NCI-H2107 treated with DMSO at 0.1 percent for 48 hours (cell line): ENCODE measurements at regions not wholly inside any gene's neighbourhood (a gene's known extent, or its start where the extent isn't known, plus 50 kb on each side); places are given as distances from the start of the nearest gene placed in this dataset.
A peak's percentile ranks its signal among the peaks of the same experiment; 100 is the strongest.

Source experiments
- DNase-seq: peaks from one replicate; lab custom pipeline; 2025; ENCODE audit not compliant: unreplicated experiment; lab: John Stamatoyannopoulos, UW

DNA sequence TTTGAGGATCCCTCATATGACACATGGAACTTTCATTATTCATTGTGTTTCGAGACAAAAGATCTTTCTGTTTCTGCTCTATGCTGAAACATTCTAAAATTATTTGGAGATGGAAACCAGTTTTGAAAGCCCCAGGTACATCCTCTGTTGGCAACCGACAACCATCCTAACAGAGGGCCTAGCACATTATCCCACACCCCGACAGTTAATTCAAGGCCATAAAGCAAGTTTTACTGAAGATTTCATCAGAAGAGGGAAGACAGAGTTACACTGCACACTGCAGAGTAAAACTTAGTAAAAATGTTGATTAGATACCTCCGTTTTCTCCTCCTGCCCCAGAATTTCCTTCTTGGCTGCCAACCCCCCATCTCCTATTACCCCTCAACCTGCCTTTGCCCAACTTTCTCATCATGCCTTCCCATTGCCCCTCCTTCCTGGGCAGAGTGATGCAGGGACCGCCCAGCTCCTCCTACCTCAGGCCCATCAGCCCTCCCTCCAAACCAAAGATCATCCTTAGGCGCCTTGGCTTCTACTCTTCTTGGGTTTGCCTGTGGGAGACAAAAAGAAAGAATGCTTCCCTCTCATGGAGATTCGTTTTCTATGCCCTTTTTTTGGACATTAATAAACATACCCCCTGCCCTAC lies 52.9 kb upstream of the CITED4 start:
- no peak for DNase-seq

DNA sequence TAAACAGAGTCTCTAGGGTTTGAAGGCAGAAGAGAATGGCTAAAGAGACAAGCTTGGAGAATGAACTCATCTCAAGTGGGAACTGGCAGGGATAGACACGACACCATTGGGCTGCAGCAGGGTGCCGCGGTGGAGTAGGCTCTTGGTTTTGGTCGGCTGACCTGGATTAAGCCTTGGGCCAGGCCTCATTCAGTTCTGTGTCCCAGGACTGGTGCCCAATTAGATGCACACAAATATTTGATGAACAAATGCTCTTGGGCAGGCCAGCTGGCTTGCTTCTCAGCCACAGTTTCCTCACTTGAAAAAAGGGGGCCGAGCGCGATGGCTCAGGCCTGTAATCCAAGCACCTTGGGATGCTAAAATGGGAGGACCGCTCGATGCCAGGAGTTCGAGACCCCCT lies 53.4 kb upstream of the CITED4 start:
- no peak for DNase-seq

DNA sequence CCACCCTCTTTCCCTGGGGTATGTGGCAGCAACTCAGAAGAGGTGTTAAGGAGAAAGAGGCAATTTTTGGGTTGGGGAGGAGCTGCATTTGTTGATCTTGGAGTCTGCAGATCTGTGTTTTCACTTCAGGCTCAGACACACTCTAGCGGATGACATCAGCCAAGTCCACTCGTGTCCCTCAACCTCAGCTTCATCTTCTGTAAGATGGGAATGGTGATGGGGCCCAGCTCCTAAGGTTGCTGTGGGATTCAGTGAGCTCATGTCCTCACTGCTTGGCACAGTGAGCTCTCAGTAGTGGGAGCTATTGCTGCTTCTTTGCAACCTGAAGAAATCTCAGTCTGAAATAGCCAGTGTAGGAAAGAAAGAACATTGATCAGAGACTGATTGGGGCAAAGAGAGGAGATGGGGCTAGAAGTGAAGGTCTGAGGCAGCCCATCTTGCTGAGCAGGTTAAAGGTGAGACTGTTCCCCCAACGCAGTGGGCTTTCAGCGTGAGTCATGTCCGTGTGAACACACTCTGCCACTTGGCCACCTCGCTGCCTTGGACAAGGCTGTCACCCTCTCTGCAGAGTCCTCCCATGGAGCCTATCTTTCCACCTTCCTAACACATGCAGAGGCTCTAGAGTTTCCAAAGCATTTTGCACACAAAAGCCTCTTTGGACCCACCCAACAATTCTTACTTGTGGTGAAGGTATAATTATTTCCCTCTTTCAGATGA lies 56.0 kb upstream of the CITED4 start:
- no peak for DNase-seq

DNA sequence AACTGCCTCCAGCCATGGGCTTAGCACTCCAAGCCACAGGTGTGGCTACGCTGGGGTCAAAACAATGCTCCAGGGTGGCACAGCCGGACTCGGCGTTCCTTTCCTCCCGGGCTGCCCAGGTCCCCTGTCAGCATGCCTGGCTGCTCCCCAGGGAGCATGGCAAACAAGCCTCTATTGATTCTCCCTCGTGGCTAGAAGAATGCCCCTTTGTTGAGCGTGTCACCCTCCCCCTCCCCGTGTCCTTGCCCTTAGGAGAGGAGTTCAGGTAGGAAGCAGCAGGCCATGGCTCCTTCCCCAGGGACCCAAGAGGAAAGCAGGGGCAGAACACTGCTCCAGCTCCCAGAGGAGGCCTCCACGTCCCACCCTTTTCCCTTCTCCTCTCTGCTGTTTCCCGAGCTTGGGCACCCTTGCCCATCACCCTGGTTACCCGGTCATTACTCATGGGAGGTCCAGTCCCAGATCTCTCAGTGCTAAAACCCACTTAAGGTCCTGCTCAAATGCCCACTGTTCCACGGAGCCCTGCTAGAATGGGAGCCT lies 57.4 kb upstream of the CITED4 start:
- DNase-seq: peak; percentile 93

DNA sequence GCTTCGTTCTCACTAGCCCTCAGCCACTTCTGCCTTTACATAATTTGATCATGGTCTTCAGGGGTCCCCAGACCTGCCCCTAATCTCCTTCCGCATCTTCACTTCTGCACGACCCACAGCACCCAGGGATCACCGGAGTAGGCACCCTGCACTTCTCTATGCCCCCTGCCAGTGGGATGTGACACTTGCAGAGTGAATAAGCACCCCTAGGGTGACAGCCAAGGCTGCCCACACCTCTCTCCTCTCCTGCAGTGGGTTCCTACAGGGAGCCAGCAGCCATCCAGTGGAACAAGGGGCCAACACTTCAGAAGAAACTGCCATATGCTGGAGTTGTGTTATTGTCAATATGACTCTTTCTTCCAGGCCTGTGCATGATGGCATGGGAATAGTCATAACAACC lies 58.0 kb upstream of the CTPS1 start:
- no peak for DNase-seq

DNA sequence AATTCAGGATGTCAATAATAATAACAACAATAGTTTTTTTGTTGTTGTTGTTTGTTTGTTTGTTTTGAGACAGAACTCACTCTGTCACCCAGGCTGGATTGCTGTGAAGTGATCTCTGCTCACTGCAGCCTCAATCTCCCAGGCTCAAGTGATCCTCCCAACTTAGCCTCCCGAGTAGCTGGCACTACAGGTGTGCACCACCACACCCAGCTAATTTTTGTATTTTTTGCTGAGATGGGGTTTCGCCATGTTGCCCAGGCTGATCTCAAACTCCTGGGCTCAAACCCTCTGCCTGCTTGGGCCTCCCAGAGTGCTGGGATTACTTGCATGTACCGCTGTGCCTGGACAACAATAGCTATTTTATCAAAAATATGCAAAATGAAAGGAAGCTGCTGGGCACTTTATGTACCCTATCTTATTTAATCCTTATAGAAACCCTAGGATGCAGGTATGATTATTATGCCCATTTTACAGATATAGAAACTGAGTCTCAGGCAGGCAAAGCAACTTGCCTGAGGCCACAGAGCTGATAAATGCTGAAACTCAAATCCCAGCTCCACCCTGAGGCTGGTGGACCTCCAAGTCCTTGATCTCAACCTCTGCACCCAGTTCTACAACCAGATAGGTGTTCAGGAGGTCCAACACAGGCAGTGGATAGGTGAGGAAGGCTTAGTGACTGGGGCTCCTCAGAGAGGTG lies 57.4 kb upstream of the CTPS1 start:
- no peak for DNase-seq

DNA sequence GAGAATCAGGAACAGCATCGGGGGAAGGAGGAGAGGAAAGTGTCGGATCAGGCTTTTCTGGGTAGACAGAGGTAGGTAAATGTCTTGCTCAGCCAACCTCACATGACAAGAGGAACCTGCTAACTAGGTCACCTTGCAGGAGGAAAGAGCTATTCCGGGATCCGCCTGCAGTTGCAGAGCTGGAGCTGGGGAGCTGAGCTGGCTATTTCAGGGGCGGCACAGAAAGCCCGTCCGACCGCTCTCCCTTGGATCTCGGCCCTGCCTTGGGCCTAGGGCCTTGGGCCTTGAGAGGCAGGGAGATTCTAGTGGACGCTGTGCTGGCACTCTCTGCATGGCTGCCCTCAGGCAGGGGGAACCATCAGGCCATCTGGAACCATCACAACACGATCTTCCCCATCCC lies 56.5 kb upstream of the CTPS1 start:
- no peak for DNase-seq

DNA sequence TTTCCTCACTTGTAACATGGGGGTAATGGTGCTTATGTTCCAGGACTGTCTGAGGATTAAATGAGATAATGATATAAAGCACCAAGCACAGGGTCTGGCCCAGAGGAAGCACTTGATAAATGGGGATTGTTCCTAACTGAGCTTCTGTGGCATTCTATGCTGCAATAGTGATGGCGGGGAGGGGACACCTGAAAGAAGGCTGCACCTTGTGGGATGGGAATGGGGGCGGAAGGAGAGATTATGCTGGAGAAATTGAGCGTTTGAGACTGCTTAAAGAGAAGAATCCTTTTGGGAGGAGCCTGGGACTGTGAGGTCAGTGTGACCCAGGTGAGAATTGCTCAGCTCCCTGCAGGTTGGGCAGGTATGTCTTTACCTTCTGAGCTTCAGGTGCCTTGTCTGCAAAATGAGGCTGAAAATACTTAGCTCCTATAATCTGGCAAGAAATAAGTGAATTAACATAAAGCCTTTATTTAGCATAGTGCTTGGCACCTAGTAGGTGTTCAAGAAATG lies 55.9 kb upstream of the CTPS1 start:
- no peak for DNase-seq

DNA sequence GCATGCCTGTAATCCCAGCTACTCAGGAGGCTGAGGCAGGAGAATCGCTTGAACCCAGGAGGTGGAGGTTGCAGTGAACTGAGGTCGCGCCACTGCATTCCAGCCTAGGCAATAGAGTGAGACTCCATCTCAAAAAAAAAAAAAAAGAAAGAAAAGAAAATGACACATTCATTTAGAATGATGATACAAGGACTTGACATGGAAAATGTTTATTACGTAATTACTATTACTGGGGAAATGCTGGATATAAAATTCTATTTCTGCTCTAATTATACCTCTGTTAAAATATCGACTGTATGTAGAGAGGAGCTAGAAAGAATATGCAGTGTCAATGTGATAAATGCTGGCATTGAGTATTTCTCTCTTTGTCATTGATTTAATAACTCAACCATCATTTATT lies 54.7 kb upstream of the CTPS1 start:
- no peak for DNase-seq

DNA sequence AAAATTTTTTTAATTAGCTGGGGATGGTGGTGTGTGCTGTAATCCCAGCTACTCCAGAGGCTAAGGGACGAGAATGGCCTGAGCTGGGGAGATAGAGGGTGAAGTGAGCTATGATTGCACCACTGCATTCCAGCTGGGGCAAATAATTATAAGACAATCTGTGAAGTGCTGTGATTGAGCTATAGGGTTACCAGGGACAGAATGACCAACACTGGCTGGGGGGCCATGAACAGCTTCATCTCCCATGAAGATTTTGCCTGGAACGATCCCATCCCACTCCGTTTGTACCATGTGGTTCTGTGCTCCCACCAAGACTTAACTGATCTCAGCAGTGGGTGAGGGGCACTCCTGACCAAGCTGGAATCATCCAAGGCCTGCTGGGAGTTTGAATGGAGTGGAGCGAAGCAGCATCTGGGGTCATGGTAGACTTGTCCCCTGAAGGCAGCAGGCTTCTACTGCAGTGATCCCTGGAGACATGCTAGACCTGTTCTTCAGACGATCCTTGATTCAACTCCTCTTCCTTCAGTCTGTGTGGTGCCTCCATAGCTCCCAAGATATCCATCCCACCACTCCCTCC lies 53.6 kb upstream of the CTPS1 start:
- DNase-seq: no peak

DNA sequence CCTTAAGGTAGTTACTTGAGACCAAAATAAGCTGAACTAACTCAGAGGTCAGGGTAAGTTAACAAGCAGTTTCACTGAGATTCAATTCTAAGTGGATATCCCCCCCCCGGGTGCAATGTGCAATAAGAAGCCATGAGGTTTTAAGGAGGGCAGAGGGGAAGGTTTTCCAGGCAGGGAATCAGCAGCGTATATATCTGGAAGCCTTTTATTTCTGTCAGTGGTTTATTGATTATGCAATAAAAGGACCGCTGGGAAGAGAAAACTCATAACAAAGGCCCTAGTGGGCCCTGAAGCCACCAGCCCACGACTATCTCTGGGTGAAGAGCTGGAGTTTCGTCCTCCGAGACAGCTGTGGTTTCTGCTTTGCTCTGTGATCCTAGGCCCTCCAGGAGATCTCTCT lies 53.1 kb upstream of the CTPS1 start:
- DNase-seq: peak; percentile 70

DNA sequence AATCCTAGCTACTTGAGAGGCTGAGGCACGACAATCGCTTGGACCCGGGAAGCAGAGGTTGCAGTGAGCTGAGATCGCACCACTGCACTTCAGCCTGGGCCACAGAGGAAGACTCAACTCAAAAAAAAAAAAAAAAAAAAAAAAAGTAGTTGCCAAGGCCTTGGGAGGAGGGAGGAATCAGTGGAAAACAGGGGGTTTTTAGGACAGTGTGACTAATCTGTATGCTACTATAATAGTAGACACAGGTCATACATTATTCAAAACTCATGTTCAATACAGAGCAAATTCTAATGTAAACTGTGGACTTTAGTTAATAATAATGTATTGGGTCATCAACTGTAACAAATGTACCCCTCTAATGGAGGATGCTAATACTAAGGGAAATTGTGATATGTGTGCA lies 51.7 kb upstream of the CTPS1 start:
- DNase-seq: no peak

DNA sequence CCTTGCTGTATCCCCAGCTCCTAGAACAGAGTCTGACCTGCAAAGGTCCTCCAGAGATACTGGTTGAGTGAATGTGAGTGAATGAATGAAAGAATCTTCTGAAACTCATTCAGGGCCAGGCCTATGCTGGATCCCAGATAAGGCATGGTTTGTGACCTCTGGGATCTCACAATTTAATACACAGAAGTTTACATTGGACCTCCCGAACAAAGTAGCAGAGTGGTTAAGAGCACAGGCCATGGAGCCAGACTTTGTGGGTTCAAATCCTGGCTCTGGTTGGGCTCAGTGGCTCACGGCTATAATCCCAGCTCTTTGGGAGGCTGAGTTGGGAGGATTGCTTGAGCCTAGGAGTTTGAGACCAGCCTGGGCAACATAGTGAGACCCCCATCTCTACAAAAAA lies 50.8 kb upstream of the CTPS1 start:
- no peak for DNase-seq

DNA sequence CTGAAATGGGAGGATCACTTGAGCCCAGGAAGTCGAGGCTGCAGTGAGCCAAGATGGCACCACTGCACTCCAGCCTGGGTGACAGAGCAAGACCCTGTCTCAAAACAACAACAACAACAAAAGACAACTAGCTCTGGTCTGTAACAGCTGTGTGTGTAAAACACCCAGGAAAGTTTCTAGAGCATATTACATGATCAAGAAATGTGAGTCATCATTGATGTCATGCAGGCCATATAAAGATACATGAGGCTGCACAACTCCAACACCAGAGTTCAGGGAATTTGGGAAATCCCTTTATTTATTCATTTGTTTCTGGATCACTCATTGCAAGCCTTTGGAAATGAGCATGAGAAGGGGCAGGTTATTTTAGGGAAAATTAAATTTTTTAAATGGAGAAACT lies 50.3 kb upstream of the CTPS1 start:
- no peak for DNase-seq
